Thymus (tissue), 11 donors: ENCODE measurements at regions not wholly inside any gene's neighbourhood (a gene's known extent, or its start where the extent isn't known, plus 50 kb on each side); places are given as distances from the start of the nearest gene placed in this dataset.
"Not testable (repeated sequence)": the region's sequence is repeated elsewhere in the genome, so short reads cannot be mapped to it uniquely, and the experiment has no call there.

Experiments used
- DNase-seq, 9 donors: peaks; one replicate each; pipeline ENCODE4 v3.0.0-alpha.2; 2013; ENCODE audit warnings: low spot score in 9 of 9, low read depth in 6 of 9, missing footprints in 1 of 9
- H3K27ac ChIP-seq, 2 donors: one replicate each; pipeline ENCODE4 v1.5.1; 2013; ENCODE audit warnings: control low read depth in 1 of 2, low read depth in 1 of 2, low read length in 1 of 2, mild to moderate bottlenecking in 1 of 2, moderate library complexity in 1 of 2
- H3K27me3 ChIP-seq, 2 donors: one replicate each; pipeline ENCODE4 v1.5.1; 2013; ENCODE audit warnings: low read length in 1 of 2; ENCODE audit not compliant: control insufficient read depth in 2 of 2, insufficient read depth in 1 of 2
- H3K36me3 ChIP-seq, 2 donors: one replicate each; pipeline ENCODE4 v1.5.1; 2013; ENCODE audit warnings: low read length in 1 of 2, mild to moderate bottlenecking in 1 of 2, moderate library complexity in 1 of 2; ENCODE audit not compliant: control insufficient read depth in 2 of 2, insufficient read depth in 2 of 2
- H3K4me1 ChIP-seq, 2 donors: one replicate each; pipeline ENCODE4 v1.5.1; 2013; ENCODE audit warnings: low read length in 2 of 2; ENCODE audit not compliant: control insufficient read depth in 2 of 2, insufficient read depth in 2 of 2
- H3K4me3 ChIP-seq, 2 donors: one replicate each; pipeline ENCODE4 v1.5.1; 2013; ENCODE audit warnings: low read length in 2 of 2, control low read depth in 1 of 2, mild to moderate bottlenecking in 1 of 2
- H3K9me3 ChIP-seq, 2 donors: one replicate each; pipeline ENCODE4 v1.5.1; 2013; ENCODE audit warnings: low read length in 1 of 2, mild to moderate bottlenecking in 1 of 2; ENCODE audit not compliant: control insufficient read depth in 2 of 2, insufficient read depth in 1 of 2
- WGBS: extraction: QIAGEN DNeasy Blood & Tissue Kit; methylation state at CpG from one replicate; pipeline ENCODE4 v1.1.7; 2013; 5-methylcytosine and 5-hydroxymethylcytosine counted together
- donor health status: healthy.

- H3K27me3 ChIP-seq, result no peaks in the 10 kb centered on the region
- H3K9me3 ChIP-seq, result no peaks in the 10 kb centered on the region
- H3K36me3 ChIP-seq, result no peaks in the 10 kb centered on the region
- H3K27ac ChIP-seq, result no peak overlapping the region
- WGBS, result 84% methylated on average over 2 of the region's 2 CpGs
- H3K4me1 ChIP-seq, result no peaks in the 10 kb centered on the region
- no peak for DNase-seq
- no peak overlapping the region for H3K4me3 ChIP-seq
These were observed 1175.2 kb upstream of the DIAPH2 start for GRCh38 chrX:95509474-95509873.

GRCh38 chrX:95524018-95524417 lies 1160.6 kb upstream of the DIAPH2 start:
- not testable (repeated sequence) for H3K36me3 ChIP-seq, H3K27ac ChIP-seq, H3K27me3 ChIP-seq, H3K4me3 ChIP-seq, H3K4me1 ChIP-seq, H3K9me3 ChIP-seq, DNase-seq
- 93% methylated on average over 5 of the region's 5 CpGs for WGBS

GRCh38 chrX:95536111-95536510 lies 1148.5 kb upstream of the DIAPH2 start:
- Histone ChIP-seq H3K27ac (no peak overlapping the region), H3K4me3 (no peak overlapping the region), H3K4me1 (no peaks in the 10 kb centered on the region), H3K9me3 (no peaks in the 10 kb centered on the region), H3K27me3 (no peaks in the 10 kb centered on the region), H3K36me3 (no peaks in the 10 kb centered on the region)
- DNase-seq, result no peak
- 89% methylated on average over 1 of the region's 1 CpG for WGBS

GRCh38 chrX:95536661-95537060 lies 1148.0 kb upstream of the DIAPH2 start:
- H3K27ac ChIP-seq, result no peak overlapping the region
- no peaks in the 10 kb centered on the region for H3K9me3 ChIP-seq
- no peaks in the 10 kb centered on the region for H3K4me1 ChIP-seq
- H3K36me3 ChIP-seq, result no peaks in the 10 kb centered on the region
- H3K27me3 ChIP-seq, result no peaks in the 10 kb centered on the region
- no peak for DNase-seq
- H3K4me3 ChIP-seq, result no peak overlapping the region

GRCh38 chrX:95539041-95539440 lies 1145.6 kb upstream of the DIAPH2 start:
- H3K36me3 ChIP-seq, result no peaks in the 10 kb centered on the region
- H3K27ac ChIP-seq, result no peak overlapping the region
- DNase-seq, result no peak
- no peaks in the 10 kb centered on the region for H3K9me3 ChIP-seq
- 62% methylated on average over 3 of the region's 3 CpGs for WGBS
- H3K4me1 ChIP-seq, result no peaks in the 10 kb centered on the region
- H3K4me3 ChIP-seq, result no peak overlapping the region
- H3K27me3 ChIP-seq, result no peaks in the 10 kb centered on the region

GRCh38 chrX:95549552-95549951 lies 1135.1 kb upstream of the DIAPH2 start:
- not testable (repeated sequence) for H3K4me3 ChIP-seq, H3K9me3 ChIP-seq, H3K36me3 ChIP-seq, H3K27me3 ChIP-seq, DNase-seq, H3K27ac ChIP-seq, H3K4me1 ChIP-seq
- 94% methylated on average over 18 of the region's 18 CpGs for WGBS

GRCh38 chrX:95585321-95585720 lies 1099.3 kb upstream of the DIAPH2 start:
- no peaks in the 10 kb centered on the region for H3K9me3 ChIP-seq
- no peaks in the 10 kb centered on the region for H3K4me1 ChIP-seq
- H3K27me3 ChIP-seq, result no peaks in the 10 kb centered on the region
- no peak for DNase-seq
- no peak overlapping the region for H3K4me3 ChIP-seq
- 95% methylated on average over 2 of the region's 2 CpGs for WGBS
- H3K36me3 ChIP-seq, result no peaks in the 10 kb centered on the region
- H3K27ac ChIP-seq, result no peak overlapping the region

- no peak for DNase-seq
These were observed 1072.3 kb upstream of the DIAPH2 start for GRCh38 chrX:95612350-95612749.

GRCh38 chrX:95622200-95622599 lies 1062.4 kb upstream of the DIAPH2 start:
- H3K36me3 ChIP-seq, result no peaks in the 10 kb centered on the region
- 92% methylated on average over 5 of the region's 5 CpGs for WGBS
- no peak overlapping the region for H3K4me3 ChIP-seq
- H3K27me3 ChIP-seq, result no peaks in the 10 kb centered on the region
- H3K4me1 ChIP-seq, result no peaks in the 10 kb centered on the region
- no peak overlapping the region for H3K27ac ChIP-seq
- no peak for DNase-seq
- H3K9me3 ChIP-seq, result peaks cover 0 to 3% of the 10 kb centered on the region in 2 donors

More at GRCh38 chrX:95612350-95612749, 1072.3 kb upstream of the DIAPH2 start:
- Histone ChIP-seq H3K27ac (no peak overlapping the region), H3K36me3 (no peaks in the 10 kb centered on the region), H3K4me3 (no peak overlapping the region), H3K27me3 (no peaks in the 10 kb centered on the region), H3K4me1 (no peaks in the 10 kb centered on the region), H3K9me3 (no peaks in the 10 kb centered on the region)
- 88% methylated on average over 2 of the region's 2 CpGs for WGBS

- Histone ChIP-seq H3K4me1 (no peaks in the 10 kb centered on the region), H3K9me3 (no peaks in the 10 kb centered on the region), H3K27me3 (no peaks in the 10 kb centered on the region), H3K36me3 (no peaks in the 10 kb centered on the region), H3K4me3 (no peak overlapping the region), H3K27ac (no peak overlapping the region)
- 83% methylated on average over 1 of the region's 1 CpG for WGBS
- DNase-seq, result no peak
These were observed 1057.9 kb upstream of the DIAPH2 start for GRCh38 chrX:95626748-95627147.
